GM19452 (cell line): ENCODE measurements at regions not wholly inside any gene's neighbourhood (a gene's known extent, or its start where the extent isn't known, plus 50 kb on each side); places are given as distances from the start of the nearest gene placed in this dataset.
"Not testable (repeated sequence)": the region's sequence is repeated elsewhere in the genome, so short reads cannot be mapped to it uniquely, and the experiment has no call there.

Experiments
- ATAC-seq: cut with Tn5 transposase; IDR thresholded peaks from one replicate; pipeline ENCODE4 v1.9.1; 2021; ENCODE audit not compliant: unreplicated experiment

GRCh38 chr17:63075969-63076368 is 109.9 kb downstream of the TANC2 start:
- no peak for ATAC-seq

- ATAC-seq: no peak
Measured at GRCh38 chr17:63078707-63079106, 112.7 kb downstream of the TANC2 start.

DNA sequence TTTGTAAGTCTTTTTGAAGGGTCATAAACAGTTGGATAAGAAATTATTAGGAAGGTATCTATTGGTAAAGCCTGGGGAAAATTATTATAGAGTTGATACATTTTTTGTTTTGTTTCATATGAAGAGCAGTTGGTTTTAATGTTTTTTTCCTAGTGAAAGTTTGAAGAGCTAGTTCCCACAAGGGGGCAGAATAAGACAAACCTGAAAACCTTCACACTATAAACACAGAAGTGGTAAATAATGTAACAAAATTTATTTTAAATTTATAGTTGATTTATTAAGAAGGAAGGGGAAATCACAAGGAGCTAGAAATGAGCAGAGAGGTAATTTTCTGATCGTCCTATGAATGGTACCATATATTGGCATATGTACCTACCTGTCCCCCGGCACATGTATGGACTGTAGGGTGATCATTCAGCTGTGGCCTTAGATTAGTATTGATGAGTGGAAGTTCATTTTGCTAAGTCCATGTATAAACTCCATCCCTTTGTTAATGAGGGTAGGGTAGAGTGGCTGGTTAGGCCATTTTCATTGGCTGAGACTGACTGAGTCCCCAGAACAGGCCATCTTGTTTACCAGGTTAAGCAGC is 116.3 kb downstream of the TANC2 start:
- ATAC-seq: no peak

- ATAC-seq: no peak
Measured at GRCh38 chr17:63082952-63083351, 116.9 kb downstream of the TANC2 start.

DNA sequence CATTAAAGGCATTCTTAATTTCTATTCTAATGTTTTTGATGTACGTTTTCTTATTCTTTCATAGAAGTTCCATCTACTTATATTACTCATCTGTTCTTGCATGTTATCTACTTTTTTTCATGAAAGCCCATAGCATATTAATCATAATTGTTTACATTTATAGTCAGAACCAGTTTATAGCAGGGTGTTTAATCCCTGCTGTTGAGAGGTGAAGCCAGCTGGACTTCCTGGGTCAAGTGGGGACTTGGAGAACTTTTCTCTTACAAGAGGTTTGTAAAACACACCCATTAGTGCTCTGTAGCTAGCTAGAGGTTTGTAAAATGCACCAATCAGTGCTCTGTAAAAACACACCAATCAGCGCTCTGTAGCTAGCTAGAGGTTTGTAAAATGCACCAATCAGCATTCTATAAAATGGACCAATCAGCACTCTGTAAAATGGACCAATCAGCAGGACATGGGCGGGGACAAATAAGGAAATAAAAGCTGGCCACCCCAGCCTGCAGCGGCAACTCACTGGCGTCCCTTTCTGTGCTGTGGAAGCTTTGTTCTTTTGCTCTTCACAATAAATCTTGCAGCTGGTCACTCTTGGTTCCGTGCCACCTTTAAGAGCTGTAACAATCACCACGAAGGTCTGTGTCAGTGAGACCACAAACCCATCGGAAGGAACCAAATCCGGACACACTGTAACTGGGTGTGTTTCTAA is 120.6 kb downstream of the TANC2 start:
- ATAC-seq: no peak

GRCh38 chr17:63090358-63091114 is 124.5 kb downstream of the TANC2 start:
- not testable (repeated sequence) for ATAC-seq

DNA sequence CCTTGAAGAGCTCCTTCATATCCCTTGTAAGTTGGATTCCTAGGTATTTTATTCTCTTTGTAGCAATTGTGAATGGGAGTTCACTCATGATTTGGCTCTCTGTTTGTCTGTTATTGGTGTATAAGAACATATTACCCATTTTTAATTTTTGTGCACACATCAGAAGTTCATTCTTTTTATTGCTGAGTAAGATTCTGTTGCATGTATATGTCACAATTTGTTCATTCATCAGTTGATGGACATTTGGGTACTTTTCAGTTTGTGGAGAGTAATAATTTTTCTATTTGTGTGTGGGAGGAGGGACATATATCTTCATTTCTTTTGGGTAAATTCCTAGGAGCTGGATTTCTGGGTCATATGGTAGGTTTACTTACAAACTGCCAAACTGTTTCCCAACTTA is 125.9 kb downstream of the TANC2 start:
- ATAC-seq: not testable (repeated sequence)

DNA sequence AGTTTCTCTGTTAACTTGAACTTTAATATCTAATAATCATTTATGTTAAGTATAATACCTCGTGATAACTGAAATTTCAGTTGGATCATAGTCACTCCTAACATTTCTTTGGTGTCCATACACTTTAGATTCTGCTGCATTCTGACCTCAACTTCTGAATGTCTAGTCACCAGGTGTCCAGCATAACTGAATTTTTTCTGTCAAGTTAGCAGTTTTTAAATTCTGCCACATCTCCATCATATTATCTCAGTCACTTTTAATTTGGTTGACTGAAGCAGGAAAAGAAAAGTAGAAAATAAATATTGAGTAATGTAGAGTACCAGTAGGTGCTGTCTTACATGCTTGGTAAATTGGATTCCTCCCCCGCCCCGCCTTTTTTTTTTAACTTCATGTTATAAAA is 128.6 kb downstream of the TANC2 start:
- ATAC-seq: no peak

DNA sequence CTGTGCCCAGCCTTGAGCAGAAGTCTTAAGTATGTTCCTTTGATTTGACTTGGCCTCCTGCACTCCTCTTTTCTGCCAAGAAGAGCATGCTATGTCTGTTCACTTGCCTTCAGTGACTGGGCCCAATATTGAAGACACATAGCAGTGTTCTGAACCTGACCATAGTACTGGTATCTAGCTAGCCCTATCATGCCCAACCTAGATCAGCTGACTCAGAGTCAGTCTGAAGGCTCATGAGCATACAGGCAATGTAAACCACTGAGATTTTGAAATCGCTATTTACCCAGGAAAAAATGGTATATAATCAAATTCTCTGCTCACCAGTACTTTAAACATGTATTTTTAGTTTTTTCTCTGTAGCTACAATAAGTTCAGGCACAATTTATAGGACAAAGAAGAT is 129.4 kb downstream of the TANC2 start:
- ATAC-seq: no peak

GRCh38 chr17:63095879-63096278 is 129.8 kb downstream of the TANC2 start:
- no peak for ATAC-seq

- no peak for ATAC-seq
Measured at GRCh38 chr17:63096426-63096825, 130.4 kb downstream of the TANC2 start.

- ATAC-seq: no peak
Measured at GRCh38 chr17:63099425-63099824, 133.4 kb downstream of the TANC2 start.

DNA sequence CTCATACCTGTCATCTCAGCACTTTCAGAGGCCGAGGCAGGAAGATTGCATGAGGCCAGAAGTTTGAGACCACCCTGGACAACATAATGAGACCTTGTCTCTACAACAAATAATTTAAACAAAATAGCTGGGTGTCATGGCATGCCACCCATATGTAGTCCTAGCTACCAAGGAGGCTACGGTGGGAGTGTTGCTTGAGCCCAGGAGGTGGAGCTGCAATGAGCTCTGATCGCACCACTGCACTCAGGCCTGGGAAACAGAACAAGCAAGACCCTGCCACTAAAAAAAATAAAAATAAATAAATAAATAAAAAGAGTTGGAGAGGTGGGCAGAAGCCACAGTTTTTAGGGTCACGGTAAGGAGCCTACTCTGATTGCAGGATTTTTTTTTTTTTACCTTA is 136.0 kb downstream of the TANC2 start:
- no peak for ATAC-seq

GRCh38 chr17:63106050-63106449 is 140.0 kb downstream of the TANC2 start:
- ATAC-seq: no peak

GRCh38 chr17:63109661-63110060 is 143.6 kb downstream of the TANC2 start:
- no peak for ATAC-seq

GRCh38 chr17:63113167-63113566 is 147.1 kb downstream of the TANC2 start:
- ATAC-seq: no peak

DNA sequence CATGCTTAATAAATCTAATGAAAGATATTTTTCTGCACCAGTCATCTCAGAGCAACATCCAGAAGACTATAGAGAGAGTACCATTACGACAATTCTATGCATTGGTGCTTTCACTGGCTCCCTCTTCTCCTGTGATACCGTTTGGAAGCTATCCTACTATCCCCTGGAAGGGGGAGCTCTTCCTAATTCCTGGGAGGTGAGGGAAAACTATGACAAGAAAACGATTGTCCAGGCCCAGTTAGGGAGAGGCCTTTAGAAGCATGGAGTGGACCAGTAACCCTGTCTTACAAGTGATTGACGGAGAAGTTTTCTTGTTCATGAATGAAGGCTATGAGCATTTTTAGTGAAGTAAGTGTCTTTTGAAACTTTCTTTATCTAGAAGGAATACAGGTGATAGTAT is 150.2 kb downstream of the TANC2 start:
- no peak for ATAC-seq

- no peak for ATAC-seq
Measured at GRCh38 chr17:63116967-63117830, 151.2 kb downstream of the TANC2 start.

GRCh38 chr17:63120406-63120805 is 154.4 kb downstream of the TANC2 start:
- ATAC-seq: no peak

- ATAC-seq: no peak
Measured at GRCh38 chr17:63124536-63124935, 158.5 kb downstream of the TANC2 start.

GRCh38 chr17:63124958-63125357 is 158.9 kb downstream of the TANC2 start:
- ATAC-seq: no peak
